IMR-90 (cell line): ENCODE measurements at regions not wholly inside any gene's neighbourhood (a gene's known extent, or its start where the extent isn't known, plus 50 kb on each side); places are given as distances from the start of the nearest gene placed in this dataset.

ENCODE experiments used
- BHLHE40 ChIP-seq: fragments of 150-350 bp; IDR thresholded peaks from 2 replicates; pipeline ENCODE4 v1.6.1; 2016; ENCODE audit warnings: mild to moderate bottlenecking, low read depth, low read length
- CEBPB ChIP-seq: IDR thresholded peaks from 2 replicates; pipeline ENCODE4 v1.6.1; 2012; ENCODE audit warnings: low read depth, low read length, improper control_type of control experiment
- CHD1 ChIP-seq: IDR thresholded peaks from 2 replicates; pipeline ENCODE4 v1.6.1; 2012; ENCODE audit warnings: low read depth, low read length, improper control_type of control experiment
- CTCF ChIP-seq: conservative IDR thresholded peaks from 2 replicates; pipeline ENCODE4 v1.5.1; 2012; ENCODE audit warnings: mild to moderate bottlenecking, low read depth, low read length, improper control_type of control experiment
- FOS ChIP-seq: fragments of 150-350 bp; IDR thresholded peaks from 2 replicates; pipeline ENCODE4 v1.6.1; 2016; ENCODE audit warnings: low read depth, low read length
- RAD21 ChIP-seq: IDR thresholded peaks from 2 replicates; pipeline ENCODE4 v1.6.1; 2012; ENCODE audit warnings: low read length, improper control_type of control experiment
- SMC3 ChIP-seq: fragments of 150-350 bp; IDR thresholded peaks from 2 replicates; pipeline ENCODE4 v1.6.1; 2016; ENCODE audit warnings: low read depth, mild to moderate bottlenecking, antibody characterized with exemption, low read length, moderate library complexity

GRCh38 chr4:164659765-164660164 lies 94.2 kb upstream of the SMIM31 start:
- TF ChIP-seq CTCF (no peak), RAD21 (no peak), FOS (no peak), SMC3 (no peak), BHLHE40 (no peak), CEBPB (no peak), CHD1 (no peak)
